HG02840 (cell line): ENCODE measurements at regions not wholly inside any gene's neighbourhood (a gene's known extent, or its start where the extent isn't known, plus 50 kb on each side); places are given as distances from the start of the nearest gene placed in this dataset.
"Not testable (repeated sequence)": the region's sequence is repeated elsewhere in the genome, so short reads cannot be mapped to it uniquely, and the experiment has no call there.

Source experiments
- ATAC-seq: cut with Tn5 transposase; IDR thresholded peaks from one replicate; pipeline ENCODE4 v1.9.1; 2021; ENCODE audit warnings: mild to moderate bottlenecking, moderate library complexity, moderate number of reproducible peaks; ENCODE audit not compliant: unreplicated experiment, low FRiP score

GRCh38 chr14:38723959-38724358 lies 379.1 kb downstream of the SEC23A start:
- no peak for ATAC-seq

GRCh38 chr14:38723277-38723676 lies 379.8 kb downstream of the SEC23A start:
- ATAC-seq: no peak

GRCh38 chr14:38721822-38722431 lies 381.1 kb downstream of the SEC23A start:
- peak; percentile 57 for ATAC-seq

GRCh38 chr14:38718519-38718918 lies 384.5 kb downstream of the SEC23A start:
- ATAC-seq: no peak

- ATAC-seq: no peak
These were observed 386.1 kb downstream of the SEC23A start for GRCh38 chr14:38716926-38717325.

GRCh38 chr14:38710881-38711280 lies 392.2 kb downstream of the SEC23A start:
- ATAC-seq: no peak

- ATAC-seq: no peak
These were observed 392.8 kb downstream of the SEC23A start for GRCh38 chr14:38710196-38710595.

GRCh38 chr14:38705220-38705619 lies 397.8 kb downstream of the SEC23A start:
- no peak for ATAC-seq

- no peak for ATAC-seq
These were observed 398.8 kb downstream of the SEC23A start for GRCh38 chr14:38704220-38704619.

- ATAC-seq: no peak
These were observed 406.1 kb downstream of the SEC23A start for GRCh38 chr14:38696925-38697324.

- no peak for ATAC-seq
These were observed 409.6 kb downstream of the SEC23A start for GRCh38 chr14:38693423-38693822.

GRCh38 chr14:38669027-38669426 lies 413.1 kb upstream of the CLEC14A start:
- no peak for ATAC-seq

GRCh38 chr14:38663382-38663781 lies 407.5 kb upstream of the CLEC14A start:
- ATAC-seq: no peak

- ATAC-seq: no peak
These were observed 406.9 kb upstream of the CLEC14A start for GRCh38 chr14:38662781-38663180.

GRCh38 chr14:38646391-38646790 lies 390.5 kb upstream of the CLEC14A start:
- ATAC-seq: no peak

GRCh38 chr14:38634913-38635312 lies 379.0 kb upstream of the CLEC14A start:
- not testable (repeated sequence) for ATAC-seq

GRCh38 chr14:38629412-38629811 lies 373.5 kb upstream of the CLEC14A start:
- ATAC-seq: no peak

- ATAC-seq: no peak
These were observed 371.3 kb upstream of the CLEC14A start for GRCh38 chr14:38627163-38627562.

GRCh38 chr14:38623661-38624060 lies 367.8 kb upstream of the CLEC14A start:
- no peak for ATAC-seq

GRCh38 chr14:38618514-38618913 lies 362.6 kb upstream of the CLEC14A start:
- ATAC-seq: no peak

GRCh38 chr14:38616959-38617358 lies 361.1 kb upstream of the CLEC14A start:
- no peak for ATAC-seq

- no peak for ATAC-seq
These were observed 356.0 kb upstream of the CLEC14A start for GRCh38 chr14:38611928-38612327.

- no peak for ATAC-seq
These were observed 352.4 kb upstream of the CLEC14A start for GRCh38 chr14:38608244-38608643.
